ENCODE measurements at regions not wholly inside any gene's neighbourhood (a gene's known extent, or its start where the extent isn't known, plus 50 kb on each side); places are given as distances from the start of the nearest gene placed in this dataset.

DNA sequence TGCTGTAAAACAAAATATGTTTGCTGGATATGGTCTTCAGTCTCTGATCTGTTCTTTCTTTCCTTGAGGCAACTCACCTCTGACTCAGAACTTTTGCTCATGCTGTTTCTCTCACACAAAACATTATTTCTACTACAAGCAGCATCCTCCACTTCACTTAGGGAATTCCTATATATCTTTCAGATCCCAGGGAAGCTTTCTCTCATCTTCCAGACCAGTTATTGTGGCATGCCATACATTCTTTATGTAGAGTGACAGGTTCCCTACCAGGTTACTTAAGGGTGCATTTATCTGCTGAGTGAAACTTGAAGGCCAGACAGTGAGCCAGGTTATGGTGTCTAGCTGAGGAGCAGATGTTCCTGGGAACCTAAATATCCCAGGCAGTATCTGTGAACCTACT is 1226.0 kb downstream of the CDH8 start:
- Histone ChIP-seq H3K9me3 (replicated peaks; ENCODE audit: insufficient read depth, low read length) (no peaks in the 10 kb centered on the region), H3K4me1 (ENCODE audit: low read length) (no peaks in the 10 kb centered on the region), H3K27ac (ENCODE audit: low read length) (no peak overlapping the region), H3K36me3 (replicated peaks; ENCODE audit: insufficient read depth, low read length) (no peaks in the 10 kb centered on the region), H3K79me2 (ENCODE audit: low read length) (no peaks in the 10 kb centered on the region), H4K20me1 (ENCODE audit: insufficient read depth, low read length) (no peaks in the 10 kb centered on the region), H3K9ac (ENCODE audit: low read length) (no peak overlapping the region), H3K4me2 (ENCODE audit: low read depth, low read length) (no peak overlapping the region), H3F3A (ENCODE audit: insufficient read depth, low read length) (no peaks in the 10 kb centered on the region), H3K4me3 (ENCODE audit: low read length) (no peak overlapping the region), H3K9me2 (replicated peaks; ENCODE audit: insufficient read depth, low read length) (no peaks in the 10 kb centered on the region), H2AFZ (ENCODE audit: low read length) (no peak overlapping the region), H3K27me3 (replicated peaks; ENCODE audit: insufficient read depth, low read length) (no peaks in the 10 kb centered on the region)
- DNase-seq = no peak
- TF ChIP-seq EZH2phosphoT487 (IDR thresholded peaks at IDR 0.05; ENCODE audit: low read length) = no peak
- TF ChIP-seq, protein P1, sequence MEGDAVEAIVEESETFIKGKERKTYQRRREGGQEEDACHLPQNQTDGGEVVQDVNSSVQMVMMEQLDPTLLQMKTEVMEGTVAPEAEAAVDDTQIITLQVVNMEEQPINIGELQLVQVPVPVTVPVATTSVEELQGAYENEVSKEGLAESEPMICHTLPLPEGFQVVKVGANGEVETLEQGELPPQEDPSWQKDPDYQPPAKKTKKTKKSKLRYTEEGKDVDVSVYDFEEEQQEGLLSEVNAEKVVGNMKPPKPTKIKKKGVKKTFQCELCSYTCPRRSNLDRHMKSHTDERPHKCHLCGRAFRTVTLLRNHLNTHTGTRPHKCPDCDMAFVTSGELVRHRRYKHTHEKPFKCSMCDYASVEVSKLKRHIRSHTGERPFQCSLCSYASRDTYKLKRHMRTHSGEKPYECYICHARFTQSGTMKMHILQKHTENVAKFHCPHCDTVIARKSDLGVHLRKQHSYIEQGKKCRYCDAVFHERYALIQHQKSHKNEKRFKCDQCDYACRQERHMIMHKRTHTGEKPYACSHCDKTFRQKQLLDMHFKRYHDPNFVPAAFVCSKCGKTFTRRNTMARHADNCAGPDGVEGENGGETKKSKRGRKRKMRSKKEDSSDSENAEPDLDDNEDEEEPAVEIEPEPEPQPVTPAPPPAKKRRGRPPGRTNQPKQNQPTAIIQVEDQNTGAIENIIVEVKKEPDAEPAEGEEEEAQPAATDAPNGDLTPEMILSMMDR (IDR thresholded peaks at IDR 0.05; ENCODE audit: low read length) = no peak
- TF ChIP-seq EZH2 (optimal IDR thresholded peaks at IDR 0.05; ENCODE audit: low read depth, low read length) = no peak

DNA sequence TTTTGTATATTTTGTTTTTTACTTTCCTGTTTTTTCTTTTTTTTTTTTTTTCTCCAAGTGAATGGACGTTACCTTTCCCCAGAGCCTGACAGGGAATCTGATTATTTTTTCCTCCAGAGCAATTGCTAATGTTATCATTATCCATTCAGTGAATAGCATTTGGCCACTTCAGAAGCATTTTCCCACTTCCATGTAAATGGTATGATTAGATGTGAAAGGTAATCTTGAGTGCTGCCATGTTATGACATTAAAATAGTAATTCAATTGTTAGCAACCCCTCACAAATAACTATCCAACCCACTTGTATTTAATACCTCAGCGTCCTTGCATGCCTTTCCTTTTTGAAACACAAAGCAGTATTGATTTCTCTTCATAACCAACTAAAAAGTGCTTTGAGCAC is 1243.8 kb downstream of the CDH8 start:
- no peak for TF ChIP-seq EZH2 (optimal IDR thresholded peaks at IDR 0.05; ENCODE audit: low read depth, low read length)
- TF ChIP-seq, protein P1 (IDR thresholded peaks at IDR 0.05; ENCODE audit: low read length) = no peak
- H2AFZ ChIP-seq (ENCODE audit: low read length) = no peak overlapping the region
- H3K4me3 ChIP-seq (ENCODE audit: low read length) = no peak overlapping the region
- no peak overlapping the region for H3K9ac ChIP-seq (ENCODE audit: low read length)
- no peaks in the 10 kb centered on the region for H3K79me2 ChIP-seq (ENCODE audit: low read length)
- no peaks in the 10 kb centered on the region for H3K9me3 ChIP-seq (replicated peaks; ENCODE audit: insufficient read depth, low read length)
- no peaks in the 10 kb centered on the region; the same call in 1 of the 2 replicates for H3K9me2 ChIP-seq (replicated peaks; ENCODE audit: insufficient read depth, low read length)
- no peaks in the 10 kb centered on the region for H3F3A ChIP-seq (ENCODE audit: insufficient read depth, low read length)
- H4K20me1 ChIP-seq (ENCODE audit: insufficient read depth, low read length) = no peaks in the 10 kb centered on the region
- no peak overlapping the region for H3K4me2 ChIP-seq (ENCODE audit: low read depth, low read length)
- H3K27ac ChIP-seq (ENCODE audit: low read length) = no peak overlapping the region
- H3K36me3 ChIP-seq (replicated peaks; ENCODE audit: insufficient read depth, low read length) = no peaks in the 10 kb centered on the region
- no peaks in the 10 kb centered on the region for H3K27me3 ChIP-seq (replicated peaks; ENCODE audit: insufficient read depth, low read length)
- DNase-seq = no peak
- H3K4me1 ChIP-seq (ENCODE audit: low read length) = no peaks in the 10 kb centered on the region

DNA sequence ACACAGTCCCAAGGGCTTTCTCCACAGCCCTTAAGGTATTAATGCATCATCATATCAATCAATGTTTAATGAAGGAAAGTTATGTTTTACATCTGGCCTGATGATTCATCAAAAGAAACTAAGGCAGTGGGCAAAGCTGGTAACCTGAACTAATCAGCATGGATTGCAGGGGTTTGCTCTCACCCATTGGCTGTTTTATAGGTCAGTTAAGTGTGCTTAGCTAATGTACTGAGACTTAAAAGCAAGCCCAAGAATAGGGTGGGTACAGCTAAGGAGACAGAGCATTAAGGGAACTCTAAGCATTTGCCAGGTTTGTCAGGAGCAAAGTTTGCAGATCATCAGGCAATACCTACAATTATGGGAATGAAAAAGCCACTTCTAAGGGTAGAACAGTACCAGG is 1247.6 kb downstream of the CDH8 start:
- H3K9me3 ChIP-seq (replicated peaks; ENCODE audit: insufficient read depth, low read length) = no peaks in the 10 kb centered on the region
- H3K36me3 ChIP-seq (replicated peaks; ENCODE audit: insufficient read depth, low read length) = no peaks in the 10 kb centered on the region
- no peak overlapping the region for H3K27ac ChIP-seq (ENCODE audit: low read length)
- H4K20me1 ChIP-seq (ENCODE audit: insufficient read depth, low read length) = no peaks in the 10 kb centered on the region
- no peak overlapping the region for H2AFZ ChIP-seq (ENCODE audit: low read length)
- no peaks in the 10 kb centered on the region for H3K79me2 ChIP-seq (ENCODE audit: low read length)
- H3K4me1 ChIP-seq (ENCODE audit: low read length) = no peaks in the 10 kb centered on the region
- TF ChIP-seq, protein P1 (IDR thresholded peaks at IDR 0.05; ENCODE audit: low read length) = no peak
- TF ChIP-seq EZH2 (optimal IDR thresholded peaks at IDR 0.05; ENCODE audit: low read depth, low read length) = no peak
- no peak for TF ChIP-seq EZH2phosphoT487 (IDR thresholded peaks at IDR 0.05; ENCODE audit: low read length)
- no peak overlapping the region for H3K9ac ChIP-seq (ENCODE audit: low read length)
- DNase-seq = no peak
- no peaks in the 10 kb centered on the region for H3F3A ChIP-seq (ENCODE audit: insufficient read depth, low read length)
- no peak overlapping the region for H3K4me3 ChIP-seq (ENCODE audit: low read length)
- H3K4me2 ChIP-seq (ENCODE audit: low read depth, low read length) = no peak overlapping the region
- H3K9me2 ChIP-seq (replicated peaks; ENCODE audit: insufficient read depth, low read length) = no peaks in the 10 kb centered on the region; the same call in 1 of the 2 replicates
- H3K27me3 ChIP-seq (replicated peaks; ENCODE audit: insufficient read depth, low read length) = no peaks in the 10 kb centered on the region
